SK-N-SH (cell line): ENCODE measurements at regions not wholly inside any gene's neighbourhood (a gene's known extent, or its start where the extent isn't known, plus 50 kb on each side); places are given as distances from the start of the nearest gene placed in this dataset.

Experiments used
- CTCF ChIA-PET: fragments of 300-600, 350-600 bp; formaldehyde crosslinking; extraction: SDS; loops from one replicate; lab custom pipeline; 2021; lab: Yijun Ruan, JAX
- POLR2A ChIA-PET: fragments of 350-600 bp; sonication (Branson Sonifier 250); formaldehyde crosslinking; extraction: SDS; loops from one replicate; lab custom pipeline; 2020; ENCODE audit warnings: antibody characterized with exemption, inconsistent platforms; lab: Yijun Ruan, JAX
- DNase-seq: peaks from one replicate; pipeline ENCODE4 v3.0.0; 2012
- H2AFZ ChIP-seq: fragments of 200-600 bp; sonication (generic); 2 replicates; pipeline ENCODE4 v1.8.1; 2016; ENCODE audit warnings: antibody characterized with exemption, mild to moderate bottlenecking, low read depth
- H3F3A ChIP-seq: fragments of 200-600 bp; sonication (generic); replicated peaks from 2 replicates; pipeline ENCODE3; 2016; ENCODE audit warnings: antibody characterized with exemption, mild to moderate bottlenecking; ENCODE audit not compliant: insufficient read depth
- H3K27ac ChIP-seq, 2 experiments: fragments of 200-500 bp in 1 of 2; fragments of 200-600 bp in 1 of 2; sonication (Bioruptor generic) in 1 of 2; sonication (generic), shearing (Covaris generic) in 1 of 2; 2 replicates each; pipeline versions ENCODE4 v1.5.1 to v1.6.1; 2014 to 2016; ENCODE audit warnings: low read depth in 2 of 2, inconsistent platforms in 1 of 2, low read length in 1 of 2, mild to moderate bottlenecking in 1 of 2, mixed read lengths in 1 of 2
- H3K27me3 ChIP-seq: fragments of 200-600 bp; sonication (generic), shearing (Covaris generic); 2 replicates; pipeline ENCODE4 v1.6.1; 2016; ENCODE audit warnings: mixed run types; ENCODE audit not compliant: insufficient read depth
- H3K36me3 ChIP-seq, 2 experiments: fragments of 200-500 bp in 1 of 2; fragments of 200-600 bp in 1 of 2; sonication (Bioruptor generic) in 1 of 2; sonication (generic) in 1 of 2; replicated peaks in 1 of 2; 2 replicates each; pipeline versions ENCODE3 to v1.5.1; 2014 to 2016; ENCODE audit warnings: low read length in 1 of 2, mild to moderate bottlenecking in 1 of 2; ENCODE audit not compliant: insufficient read depth in 2 of 2, control insufficient read depth in 1 of 2
- H3K4me1 ChIP-seq, 2 experiments: fragments of 200-500 bp in 1 of 2; fragments of 200-600 bp in 1 of 2; sonication (Bioruptor generic) in 1 of 2; sonication (generic), shearing (Covaris generic) in 1 of 2; 2 replicates each; pipeline versions ENCODE4 v1.5.1 to v1.6.1; 2014 to 2016; ENCODE audit warnings: low read depth in 1 of 2, low read length in 1 of 2, mixed run types in 1 of 2; ENCODE audit not compliant: insufficient read depth in 2 of 2, control insufficient read depth in 1 of 2
- H3K4me2 ChIP-seq: fragments of 200-600 bp; sonication (generic), shearing (Covaris generic); 2 replicates; pipeline ENCODE4 v1.6.1; 2017; ENCODE audit warnings: mixed run types
- H3K4me3 ChIP-seq, 2 experiments: fragments of 200-500 bp in 1 of 2; fragments of 200-600 bp in 1 of 2; sonication (Bioruptor generic) in 1 of 2; sonication (generic), shearing (Covaris generic) in 1 of 2; 2 replicates each; pipeline versions ENCODE4 v1.5.1 to v1.8.1; 2014 to 2016; ENCODE audit warnings: low read depth in 2 of 2, inconsistent platforms in 1 of 2, low read length in 1 of 2, mild to moderate bottlenecking in 1 of 2, mixed read lengths in 1 of 2, moderate library complexity in 1 of 2
- H3K79me2 ChIP-seq: fragments of 200-600 bp; sonication (generic); 2 replicates; pipeline ENCODE4 v1.8.1; 2017; ENCODE audit warnings: mild to moderate bottlenecking; ENCODE audit not compliant: insufficient read depth
- H3K9ac ChIP-seq: fragments of 200-600 bp; sonication (generic); 2 replicates; pipeline ENCODE4 v1.6.1; 2017; ENCODE audit warnings: mixed run types
- H3K9me2 ChIP-seq: fragments of 200-600 bp; sonication (generic); 2 replicates; pipeline ENCODE4 v1.6.1; 2017; ENCODE audit warnings: mixed run types
- H3K9me3 ChIP-seq: fragments of 200-600 bp; sonication (generic); 2 replicates; pipeline ENCODE4 v1.6.1; 2017; ENCODE audit warnings: mixed run types, mild to moderate bottlenecking, moderate library complexity
- H4K20me1 ChIP-seq: fragments of 200-600 bp; sonication (generic); 2 replicates; pipeline ENCODE4 v1.6.1; 2017; ENCODE audit warnings: mild to moderate bottlenecking, mixed run types; ENCODE audit not compliant: insufficient read depth
- FOXM1 ChIP-seq: IDR thresholded peaks from 2 replicates; pipeline ENCODE4 v1.4.0; 2012; ENCODE audit warnings: low read depth, mild to moderate bottlenecking
- GATA2 ChIP-seq: sonication (generic); formaldehyde crosslinking; IDR thresholded peaks from 2 replicates; pipeline ENCODE4 v1.5.0; 2020; ENCODE audit warnings: mild to moderate bottlenecking, missing genetic modification reagents
- IRF3 ChIP-seq: fragments of 150-350 bp; IDR thresholded peaks from 2 replicates; pipeline ENCODE4 v1.6.1; 2016; ENCODE audit warnings: mild to moderate bottlenecking, low read depth, low read length
- MAX ChIP-seq: IDR thresholded peaks from 2 replicates; pipeline ENCODE4 v1.4.0; 2012; ENCODE audit warnings: low read depth
- MXI1 ChIP-seq: IDR thresholded peaks from 2 replicates; pipeline ENCODE4 v1.6.1; 2012; ENCODE audit warnings: mild to moderate bottlenecking, low read depth, low read length, improper control_type of control experiment
- POLR2AphosphoS5 ChIP-seq: IDR thresholded peaks from 2 replicates; pipeline ENCODE4 v1.6.1; 2012; ENCODE audit warnings: low read depth, low read length
- RAD21 ChIP-seq: IDR thresholded peaks from 2 replicates; pipeline ENCODE4 v1.6.1; 2012; ENCODE audit warnings: mild to moderate bottlenecking, low read length
- RCOR1 ChIP-seq: fragments of 150-350 bp; IDR thresholded peaks from 2 replicates; pipeline ENCODE4 v1.6.1; 2017; ENCODE audit warnings: antibody characterized with exemption, low read length
- REST ChIP-seq: IDR thresholded peaks from 2 replicates; pipeline ENCODE4 v1.6.1; 2012; ENCODE audit warnings: mild to moderate bottlenecking, low read depth, low read length, moderate library complexity
- RFX5 ChIP-seq: IDR thresholded peaks from 2 replicates; pipeline ENCODE4 v1.6.1; 2012; ENCODE audit warnings: mild to moderate bottlenecking, improper control_type of control experiment, low read length
- SMC3 ChIP-seq: IDR thresholded peaks from 2 replicates; pipeline ENCODE4 v1.6.1; 2012; ENCODE audit warnings: low read depth, low read length, improper control_type of control experiment
- TAF1 ChIP-seq: IDR thresholded peaks from 2 replicates; pipeline ENCODE4 v1.6.1; 2012; ENCODE audit warnings: low read depth, mild to moderate bottlenecking, low read length, moderate library complexity, borderline replicate concordance
- TCF12 ChIP-seq: IDR thresholded peaks from 2 replicates; pipeline ENCODE4 v1.4.0; 2012
- TEAD4 ChIP-seq: IDR thresholded peaks from 2 replicates; pipeline ENCODE4 v1.4.0; 2012; ENCODE audit warnings: mild to moderate bottlenecking, borderline replicate concordance; ENCODE audit not compliant: insufficient read depth
- whole genome bisulfite sequencing: methylation state at CpG from one replicate; pipeline ENCODE4 v1.1.6; 2017; ENCODE audit warnings: low lambda C conversion rate; 5-methylcytosine and 5-hydroxymethylcytosine counted together

GRCh38 chr6:159101656-159102055 lies 56.9 kb upstream of the TAGAP start (continued):
- TF ChIP-seq REST (no peak), SMC3 (no peak), TEAD4 (no peak), MAX (no peak), RAD21 (no peak)

GRCh38 chr6:159100395-159101182 lies 55.8 kb upstream of the TAGAP start:
- H3K79me2 ChIP-seq: no peaks in the 10 kb centered on the region
- H3K4me1 ChIP-seq: peaks cover 0 to 4% of the 10 kb centered on the region in 2 experiments; a peak in 1 of 4 replicates
- no peak for DNase-seq
- H3K4me2 ChIP-seq: no peak overlapping the region
- TF ChIP-seq TAF1 (no peak), MXI1 (no peak)
- TF ChIP-seq, all 33 proteins: peak for 0
- POLR2A ChIA-PET: no interaction called here
- Histone ChIP-seq H3K9me3 (no peaks in the 10 kb centered on the region), H3K4me3 (no peak overlapping the region), H4K20me1 (no peaks in the 10 kb centered on the region), H3K27ac (no peak overlapping the region), H2AFZ (no peak overlapping the region), H3K9me2 (no peaks in the 10 kb centered on the region), H3F3A (no peaks in the 10 kb centered on the region), H3K9ac (no peak overlapping the region), H3K36me3 (no peaks in the 10 kb centered on the region), H3K27me3 (peaks cover 5% of the 10 kb centered on the region; the same call in 1 of the 2 replicates)
- CTCF ChIA-PET: no interaction called here
- WGBS: 65% methylated on average over 15 of the region's 15 CpGs

- Histone ChIP-seq H3K9ac (no peak overlapping the region), H3K27me3 (peaks cover 5% of the 10 kb centered on the region; the same call in 1 of the 2 replicates), H3K9me3 (no peaks in the 10 kb centered on the region), H3K79me2 (no peaks in the 10 kb centered on the region), H3K9me2 (no peaks in the 10 kb centered on the region), H3K36me3 (no peaks in the 10 kb centered on the region), H4K20me1 (no peaks in the 10 kb centered on the region), H3K4me1 (peaks cover 0 to 4% of the 10 kb centered on the region in 2 experiments; a peak in 1 of 4 replicates), H3K4me2 (no peak overlapping the region), H3F3A (no peaks in the 10 kb centered on the region), H3K4me3 (no peak overlapping the region), H2AFZ (no peak overlapping the region), H3K27ac (no peak overlapping the region)
- no peak for TF ChIP-seq TCF12
- no peak for TF ChIP-seq IRF3
- TF ChIP-seq FOXM1: no peak
- TF ChIP-seq POLR2AphosphoS5: no peak
- TF ChIP-seq RFX5: no peak
- no peak for TF ChIP-seq GATA2 (CRISPR knock-in tag)
- no peak for TF ChIP-seq RCOR1
- no peak for DNase-seq
- 24% methylated on average over 3 of the region's 3 CpGs for WGBS
- CTCF ChIA-PET: no interaction called here
- POLR2A ChIA-PET: no interaction called here
These were observed 55.2 kb upstream of the TAGAP start for GRCh38 chr6:159099961-159100360.
